Keratinocyte (primary cell): ENCODE measurements at regions not wholly inside any gene's neighbourhood (a gene's known extent, or its start where the extent isn't known, plus 50 kb on each side); places are given as distances from the start of the nearest gene placed in this dataset.

ENCODE experiments used
- CTCF ChIP-seq, 3 experiments: IDR thresholded peaks in 1 of 3; conservative IDR thresholded peaks in 1 of 3; optimal IDR thresholded peaks in 1 of 3; 2 replicates in 2 of 3; 3 replicates in 1 of 3; pipeline versions ENCODE3 to v1.5.1; 2011; ENCODE audit warnings: low read length in 3 of 3, mild to moderate bottlenecking in 3 of 3, moderate library complexity in 2 of 3, control low read depth in 1 of 3, inconsistent platforms in 1 of 3; ENCODE audit not compliant: insufficient read depth in 2 of 3; ENCODE audit errors: extremely low read depth in 1 of 3
- EZH2 ChIP-seq: IDR thresholded peaks from one replicate; pipeline ENCODE4 v1.6.1; 2012; ENCODE audit warnings: inconsistent platforms, mild to moderate bottlenecking, low read length, moderate library complexity

- no peak for TF ChIP-seq EZH2
- no peak for TF ChIP-seq CTCF (optimal IDR thresholded peaks at IDR 0.05 in 1 of 3, IDR thresholded peaks at IDR 0.05 in 1 of 3, conservative IDR thresholded peaks at IDR 0.05 in 1 of 3; ENCODE audit: extremely low read depth in 1 of 3, insufficient read depth in 2 of 3, low read length in 3 of 3)
These were observed 1019.6 kb downstream of the PLA2G4A start for GRCh38 chr1:187848321-187848720.
